ENCODE measurements at regions not wholly inside any gene's neighbourhood (a gene's known extent, or its start where the extent isn't known, plus 50 kb on each side); places are given as distances from the start of the nearest gene placed in this dataset.

DNA sequence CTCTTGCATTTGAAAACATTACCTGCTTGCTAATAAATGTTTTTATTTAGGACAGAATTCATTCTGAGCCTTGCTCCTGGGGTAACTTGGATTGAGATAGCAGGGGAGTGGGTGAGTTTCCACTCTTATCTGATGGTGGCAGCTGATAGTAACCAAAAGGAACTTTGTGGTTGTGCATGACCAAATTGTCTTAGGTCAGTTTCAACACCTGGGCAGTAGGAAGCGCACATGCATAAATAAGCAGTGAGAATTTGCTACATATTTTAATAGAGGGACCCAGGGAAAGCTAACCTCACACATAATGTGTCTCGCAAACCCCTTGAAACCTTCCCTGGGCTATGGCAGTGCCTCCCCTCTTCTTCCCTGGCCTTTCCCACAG is 65.4 kb upstream of the XCR1 start:
- BruUV-seq (replicated peaks): no TSS peak
- intact Hi-C loops (cut with micrococcal nuclease; ENCODE audit: unreplicated experiment) (no loop called here), in situ Hi-C loops (cut with HindIII; ENCODE audit: extremely low pct_ligation_motif_present, low pct_unique_long_range_greater_than_20kb) (no loop called here)
- H3K4me1 ChIP-seq (ENCODE audit: insufficient read depth, low read length): peaks cover 13% of the 10 kb centered on the region
- no peak overlapping the region for H3K9ac ChIP-seq (ENCODE audit: insufficient read depth, low read depth, low read length)
- H2AFZ ChIP-seq (ENCODE audit: low read length): no peak overlapping the region
- DNase-seq (ENCODE audit: low spot score) (no peak), ATAC-seq (no peak), FAIRE-seq (no peak)
- TF ChIP-seq SETDB1 (CRISPR knock-in tag; IDR thresholded peaks at IDR 0.05; ENCODE audit: borderline replicate concordance): no peak
- no peak for TF ChIP-seq NFATC3 (CRISPR knock-in tag; IDR thresholded peaks at IDR 0.05)
- TF ChIP-seq ZNF547 (CRISPR knock-in tag; IDR thresholded peaks at IDR 0.05): no peak
- no peak for TF ChIP-seq ESRRA (CRISPR knock-in tag; IDR thresholded peaks at IDR 0.05; ENCODE audit: low read depth)
- no peak for TF ChIP-seq AKAP8 (CRISPR knock-in tag; IDR thresholded peaks at IDR 0.05)
- TF ChIP-seq ARNT (IDR thresholded peaks at IDR 0.05): no peak
- TF ChIP-seq ZNF180 (CRISPR knock-in tag; IDR thresholded peaks at IDR 0.05; ENCODE audit: borderline replicate concordance, low read depth): no peak
- CTCF ChIA-PET (ENCODE audit: low intra/inter-chr PET ratio, low total read pairs): no interaction called here
- no peaks in the 10 kb centered on the region for H4K20me1 ChIP-seq (ENCODE audit: insufficient read depth, low read length)
- H3K36me3 ChIP-seq (replicated peaks in 1 of 2; ENCODE audit: control insufficient read depth in 1 of 2, insufficient read depth in 2 of 2, low read length in 2 of 2): no peaks in the 10 kb centered on the region
- no peaks in the 10 kb centered on the region for H3K27me3 ChIP-seq (ENCODE audit: control insufficient read depth in 1 of 2, insufficient read depth in 2 of 2, low read length in 2 of 2)
- no peak overlapping the region for H3K4me3 ChIP-seq (replicated peaks in 1 of 3; ENCODE audit: insufficient read depth in 1 of 3, low read depth in 2 of 3, low read length in 3 of 3)
- WGBS (ENCODE audit: low lambda C conversion rate): 89% methylated on average over 2 of the region's 2 CpGs
- H3K4me2 ChIP-seq (ENCODE audit: low read depth, low read length): no peak overlapping the region
- H3K9me3 ChIP-seq (ENCODE audit: low read length): no peaks in the 10 kb centered on the region
- H3K27ac ChIP-seq (ENCODE audit: extremely low read length, insufficient read depth, low read length): no peak overlapping the region
- no peaks in the 10 kb centered on the region for H3K79me2 ChIP-seq (ENCODE audit: insufficient read depth, low read length)
- POLR2A ChIA-PET: no interaction called here

DNA sequence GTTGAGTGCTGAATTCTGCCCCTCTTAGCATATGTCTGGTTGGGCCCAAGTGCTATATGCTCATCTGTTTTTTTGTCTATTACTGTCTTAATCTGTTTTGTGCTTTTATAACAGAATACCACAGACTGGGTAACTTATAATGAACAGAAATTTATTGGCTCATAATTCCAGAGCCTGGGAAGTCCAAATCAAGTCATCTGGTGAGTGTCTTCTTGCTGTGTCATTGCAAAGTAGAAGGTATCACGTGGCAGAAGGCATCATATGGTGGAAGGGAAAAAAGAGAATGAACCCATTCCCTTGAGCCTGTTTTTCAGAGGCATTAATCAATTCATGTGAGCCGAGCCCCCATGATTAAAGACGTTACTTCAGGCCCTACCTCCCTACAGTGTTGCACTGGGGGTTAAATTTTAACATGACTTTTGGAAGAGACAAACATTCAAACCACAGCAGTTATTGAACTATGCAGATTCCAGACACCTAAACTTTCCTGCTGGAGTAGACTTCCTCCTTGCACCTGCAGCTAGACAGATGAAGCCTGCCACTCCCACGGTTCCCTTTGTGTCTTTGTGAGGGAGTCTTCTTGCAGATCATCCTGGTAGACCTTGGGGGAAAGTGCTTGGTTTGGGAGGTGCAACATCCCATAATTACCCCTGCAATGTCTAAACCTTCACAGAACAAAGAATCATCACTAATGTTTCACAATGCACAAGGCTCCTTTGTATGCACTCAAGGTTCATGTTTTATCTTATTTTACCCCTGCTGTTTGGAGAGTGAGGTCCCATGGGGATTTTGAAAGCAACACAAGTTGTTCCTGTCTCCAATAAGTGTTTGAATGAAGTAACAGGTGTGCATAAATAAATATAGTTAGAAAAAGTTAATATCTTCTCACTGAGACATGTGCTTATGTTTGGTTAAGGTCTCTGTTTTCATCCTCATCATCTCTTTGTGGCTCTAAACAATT is 64.7 kb upstream of the XCR1 start:
- no peak for ATAC-seq
- CTCF ChIA-PET (ENCODE audit: low intra/inter-chr PET ratio, low total read pairs): no interaction called here
- Histone ChIP-seq H3K36me3 (replicated peaks in 1 of 2; ENCODE audit: control insufficient read depth in 1 of 2, insufficient read depth in 2 of 2, low read length in 2 of 2) (no peaks in the 10 kb centered on the region), H4K20me1 (ENCODE audit: insufficient read depth, low read length) (no peaks in the 10 kb centered on the region), H2AFZ (ENCODE audit: low read length) (no peak overlapping the region), H3K27me3 (ENCODE audit: control insufficient read depth in 1 of 2, insufficient read depth in 2 of 2, low read length in 2 of 2) (no peaks in the 10 kb centered on the region), H3K4me2 (ENCODE audit: low read depth, low read length) (no peak overlapping the region), H3K4me1 (ENCODE audit: insufficient read depth, low read length) (0 out of 2 replicates have a peak, but pooled peaks cover 8% of the 10 kb centered on the region), H3K9ac (ENCODE audit: insufficient read depth, low read depth, low read length) (no peak overlapping the region), H3K9me3 (ENCODE audit: low read length) (no peaks in the 10 kb centered on the region), H3K27ac (ENCODE audit: extremely low read length, insufficient read depth, low read length) (no peak overlapping the region), H3K4me3 (replicated peaks in 1 of 3; ENCODE audit: insufficient read depth in 1 of 3, low read depth in 2 of 3, low read length in 3 of 3) (no peak overlapping the region), H3K79me2 (ENCODE audit: insufficient read depth, low read length) (no peaks in the 10 kb centered on the region)
- no peak for DNase-seq (ENCODE audit: low spot score)
- POLR2A ChIA-PET: no interaction called here
- no TSS peak for BruUV-seq (replicated peaks)
- 2% methylated on average over 4 of the region's 4 CpGs for WGBS (ENCODE audit: low lambda C conversion rate)
- in situ Hi-C loops (cut with HindIII; ENCODE audit: extremely low pct_ligation_motif_present, low pct_unique_long_range_greater_than_20kb): no loop called here
- no peak for FAIRE-seq
- intact Hi-C loops (cut with micrococcal nuclease; ENCODE audit: unreplicated experiment): no loop called here
- no peak for TF ChIP-seq ZNF562 (CRISPR knock-in tag; IDR thresholded peaks at IDR 0.05; ENCODE audit: borderline replicate concordance)
- no peak for TF ChIP-seq ZSCAN25 (CRISPR knock-in tag; IDR thresholded peaks at IDR 0.05)
- no peak for TF ChIP-seq ZNF33A (CRISPR knock-in tag; IDR thresholded peaks at IDR 0.05; ENCODE audit: borderline replicate concordance)
- no peak for TF ChIP-seq SIX4 (CRISPR knock-in tag; IDR thresholded peaks at IDR 0.05)
- no peak for TF ChIP-seq POGZ (CRISPR knock-in tag; IDR thresholded peaks at IDR 0.05)
- TF ChIP-seq, protein P1, sequence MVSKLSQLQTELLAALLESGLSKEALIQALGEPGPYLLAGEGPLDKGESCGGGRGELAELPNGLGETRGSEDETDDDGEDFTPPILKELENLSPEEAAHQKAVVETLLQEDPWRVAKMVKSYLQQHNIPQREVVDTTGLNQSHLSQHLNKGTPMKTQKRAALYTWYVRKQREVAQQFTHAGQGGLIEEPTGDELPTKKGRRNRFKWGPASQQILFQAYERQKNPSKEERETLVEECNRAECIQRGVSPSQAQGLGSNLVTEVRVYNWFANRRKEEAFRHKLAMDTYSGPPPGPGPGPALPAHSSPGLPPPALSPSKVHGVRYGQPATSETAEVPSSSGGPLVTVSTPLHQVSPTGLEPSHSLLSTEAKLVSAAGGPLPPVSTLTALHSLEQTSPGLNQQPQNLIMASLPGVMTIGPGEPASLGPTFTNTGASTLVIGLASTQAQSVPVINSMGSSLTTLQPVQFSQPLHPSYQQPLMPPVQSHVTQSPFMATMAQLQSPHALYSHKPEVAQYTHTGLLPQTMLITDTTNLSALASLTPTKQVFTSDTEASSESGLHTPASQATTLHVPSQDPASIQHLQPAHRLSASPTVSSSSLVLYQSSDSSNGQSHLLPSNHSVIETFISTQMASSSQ (IDR thresholded peaks at IDR 0.05; ENCODE audit: low read depth): no peak
- TF ChIP-seq, protein P1 (CRISPR knock-in tag; IDR thresholded peaks at IDR 0.05; ENCODE audit: borderline replicate concordance): no peak
- no peak for TF ChIP-seq RCOR2 (CRISPR knock-in tag; IDR thresholded peaks at IDR 0.05)
- no peak for TF ChIP-seq RXRB (CRISPR knock-in tag; IDR thresholded peaks at IDR 0.05; ENCODE audit: borderline replicate concordance)
- no peak for TF ChIP-seq ZNF768 (CRISPR knock-in tag; IDR thresholded peaks at IDR 0.05)

Data from HepG2 (cell line).